ENCODE measurements at regions not wholly inside any gene's neighbourhood (a gene's known extent, or its start where the extent isn't known, plus 50 kb on each side); places are given as distances from the start of the nearest gene placed in this dataset.
"Not testable (repeated sequence)": the region's sequence is repeated elsewhere in the genome, so short reads cannot be mapped to it uniquely, and the experiment has no call there.

GRCh38 chr2:37758141-37758601 is 86.7 kb upstream of the CDC42EP3 start:
- not testable (repeated sequence) for DNase-seq (ENCODE audit: low spot score)

- DNase-seq (ENCODE audit: low spot score) = not testable (repeated sequence)
These were observed 88.5 kb upstream of the CDC42EP3 start for GRCh38 chr2:37759989-37760388.

GRCh38 chr2:37760471-37760870 is 89.0 kb upstream of the CDC42EP3 start:
- no peak for DNase-seq (ENCODE audit: low spot score)

GRCh38 chr2:37762281-37762680 is 90.8 kb upstream of the CDC42EP3 start:
- not testable (repeated sequence) for DNase-seq (ENCODE audit: low spot score)

GRCh38 chr2:37764739-37765138 is 93.3 kb upstream of the CDC42EP3 start:
- no peak for DNase-seq (ENCODE audit: low spot score)

GRCh38 chr2:37766106-37766505 is 94.7 kb upstream of the CDC42EP3 start:
- DNase-seq (ENCODE audit: low spot score) = no peak

GRCh38 chr2:37767046-37767445 is 95.6 kb upstream of the CDC42EP3 start:
- no peak for DNase-seq (ENCODE audit: low spot score)

- DNase-seq (ENCODE audit: low spot score) = no peak
These were observed 96.8 kb upstream of the CDC42EP3 start for GRCh38 chr2:37767959-37768925.

GRCh38 chr2:37769551-37769950 is 98.1 kb upstream of the CDC42EP3 start:
- DNase-seq (ENCODE audit: low spot score) = no peak

- peak; percentile 23 for DNase-seq (ENCODE audit: low spot score)
These were observed 99.4 kb upstream of the CDC42EP3 start for GRCh38 chr2:37770797-37771196.

GRCh38 chr2:37771600-37772088 is 100.2 kb upstream of the CDC42EP3 start:
- DNase-seq (ENCODE audit: low spot score) = no peak

- no peak for DNase-seq (ENCODE audit: low spot score)
These were observed 102.1 kb upstream of the CDC42EP3 start for GRCh38 chr2:37773371-37774130.

GRCh38 chr2:37774171-37774944 is 102.9 kb upstream of the CDC42EP3 start:
- not testable (repeated sequence) for DNase-seq (ENCODE audit: low spot score)

GRCh38 chr2:37774976-37775907 is 103.8 kb upstream of the CDC42EP3 start:
- no peak for DNase-seq (ENCODE audit: low spot score)

GRCh38 chr2:37775908-37776250 is 104.4 kb upstream of the CDC42EP3 start:
- DNase-seq (ENCODE audit: low spot score) = no peak

GRCh38 chr2:37776487-37776886 is 105.0 kb upstream of the CDC42EP3 start:
- no peak for DNase-seq (ENCODE audit: low spot score)

GRCh38 chr2:37779139-37779538 is 107.7 kb upstream of the CDC42EP3 start:
- DNase-seq (ENCODE audit: low spot score) = peak; percentile 87

GRCh38 chr2:37779611-37780386 is 108.4 kb upstream of the CDC42EP3 start:
- no peak for DNase-seq (ENCODE audit: low spot score)

- DNase-seq (ENCODE audit: low spot score) = no peak
These were observed 108.9 kb upstream of the CDC42EP3 start for GRCh38 chr2:37780387-37780676.

GRCh38 chr2:37781028-37781427 is 109.6 kb upstream of the CDC42EP3 start:
- no peak for DNase-seq (ENCODE audit: low spot score)

All from SK-N-DZ (cell line).